GM12878 (cell line): ENCODE measurements at regions not wholly inside any gene's neighbourhood (a gene's known extent, or its start where the extent isn't known, plus 50 kb on each side); places are given as distances from the start of the nearest gene placed in this dataset.

Experiments used
- BACH1 ChIP-seq: fragments of 450-650 bp; IDR thresholded peaks from 2 replicates; pipeline ENCODE4 v1.6.1; 2017; ENCODE audit warnings: mild to moderate bottlenecking, borderline replicate concordance
- EP300 ChIP-seq, 2 experiments: fragments of 150-350 bp in 1 of 2; IDR thresholded peaks; 2 replicates each; pipeline ENCODE4 v1.6.1; 2011 to 2012; ENCODE audit warnings: low read depth in 2 of 2, low read length in 2 of 2, borderline replicate concordance in 1 of 2, improper control_type of control experiment in 1 of 2, inconsistent platforms in 1 of 2; ENCODE audit not compliant: control insufficient read depth in 1 of 2
- KDM1A ChIP-seq: fragments of 200-600 bp; sonication (generic); IDR thresholded peaks from 2 replicates; pipeline ENCODE4 v1.6.1; 2016; ENCODE audit warnings: borderline replicate concordance
- TAF1 ChIP-seq: IDR thresholded peaks from 2 replicates; pipeline ENCODE4 v1.6.1; 2011; ENCODE audit warnings: mild to moderate bottlenecking, low read depth, low read length, borderline replicate concordance

DNA sequence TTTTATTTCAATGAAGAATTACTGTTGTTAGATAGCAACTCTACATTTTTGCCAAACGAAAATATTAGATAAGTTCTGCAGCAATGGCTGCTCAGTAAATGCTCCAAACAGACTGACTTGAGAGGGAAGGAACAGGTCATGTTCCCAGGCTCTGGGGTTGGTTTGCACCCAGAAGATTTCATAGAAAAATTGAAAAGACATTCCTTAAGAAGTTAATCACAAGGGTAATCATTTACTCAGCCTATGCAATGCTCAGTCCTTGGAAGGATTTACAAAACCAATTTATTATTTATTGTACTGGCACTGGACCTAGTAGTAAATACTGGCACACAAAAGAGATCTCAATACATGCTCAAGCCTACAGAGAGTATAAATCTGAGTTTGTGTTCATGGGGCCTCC, 179.1 kb upstream of the MTNR1B start:
- TF ChIP-seq EP300 (IDR thresholded peaks at IDR 0.05; ENCODE audit: borderline replicate concordance in 1 of 2, control insufficient read depth in 1 of 2, low read depth in 2 of 2, low read length in 2 of 2) (no peak), KDM1A (no peak), TAF1 (no peak), BACH1 (no peak)
